HCT116 (cell line): ENCODE measurements at regions not wholly inside any gene's neighbourhood (a gene's known extent, or its start where the extent isn't known, plus 50 kb on each side); places are given as distances from the start of the nearest gene placed in this dataset.

Experiments used
- ATF3 ChIP-seq: IDR thresholded peaks from 2 replicates; pipeline ENCODE4 v1.6.1; 2012
- CTCF ChIP-seq, 3 experiments: fragments of 200-600 bp in 1 of 3; sonication (generic) in 1 of 3; IDR thresholded peaks in 2 of 3; conservative IDR thresholded peaks in 1 of 3; 2 replicates each; pipeline ENCODE4 v1.5.1; 2012 to 2017; ENCODE audit warnings: low read depth in 2 of 3, low read length in 2 of 3, antibody characterized with exemption in 1 of 3, borderline replicate concordance in 1 of 3, control low read depth in 1 of 3, mild to moderate bottlenecking in 1 of 3, mixed read lengths in 1 of 3, mixed run types in 1 of 3, moderate library complexity in 1 of 3; ENCODE audit not compliant: insufficient read depth in 1 of 3
- EZH2phosphoT487 ChIP-seq: fragments of 200-600 bp; IDR thresholded peaks from 2 replicates; pipeline ENCODE4 v1.6.1; 2018; ENCODE audit warnings: antibody characterized with exemption, borderline replicate concordance
- JUND ChIP-seq: IDR thresholded peaks from 2 replicates; pipeline ENCODE4 v1.6.1; 2012
- POLR2A ChIP-seq: IDR thresholded peaks from 2 replicates; pipeline ENCODE4 v1.7.0; 2011; ENCODE audit warnings: borderline replicate concordance; ENCODE audit not compliant: insufficient read depth, insufficient read length; ENCODE audit errors: extremely low read depth

DNA sequence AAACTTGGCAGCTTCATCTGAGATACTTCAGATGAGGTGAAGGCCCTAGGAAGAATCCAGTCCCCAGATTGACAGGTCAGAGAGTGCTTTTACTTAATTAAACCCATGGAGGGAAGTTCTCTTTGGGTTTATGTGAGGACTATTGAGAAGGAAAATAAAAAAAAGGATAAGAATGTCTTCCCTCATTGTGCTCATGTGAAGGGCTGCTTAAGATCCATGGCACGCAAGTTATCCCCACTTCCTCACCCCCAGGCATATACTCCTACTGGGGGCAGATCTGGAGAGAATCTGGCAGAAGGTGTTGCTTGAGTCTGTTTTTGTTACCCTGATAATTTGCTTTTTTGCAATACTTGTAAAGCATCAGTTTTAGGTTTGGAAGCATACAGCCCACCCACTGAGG lies 322.9 kb upstream of the TFAP2D start:
- TF ChIP-seq CTCF (IDR thresholded peaks at IDR 0.05 in 2 of 3, conservative IDR thresholded peaks at IDR 0.05 in 1 of 3; ENCODE audit: borderline replicate concordance in 1 of 3, insufficient read depth in 1 of 3, low read depth in 2 of 3, low read length in 2 of 3) (no peak), POLR2A (no peak), EZH2phosphoT487 (no peak), ATF3 (no peak), JUND (no peak)
